MM.1S (cell line): ENCODE measurements at regions not wholly inside any gene's neighbourhood (a gene's known extent, or its start where the extent isn't known, plus 50 kb on each side); places are given as distances from the start of the nearest gene placed in this dataset.

Source experiments
- EZH2 ChIP-seq: fragments of 300-600 bp; sonication (generic); optimal IDR thresholded peaks from 2 replicates; pipeline ENCODE3; 2017; ENCODE audit warnings: low read depth, mild to moderate bottlenecking, antibody characterized with exemption, low read length, mixed read lengths
- EZH2phosphoT487 ChIP-seq: fragments of 300-600 bp; sonication (generic); IDR thresholded peaks from 2 replicates; pipeline ENCODE4 v1.6.1; 2018; ENCODE audit warnings: antibody characterized with exemption, low read length
- TF ChIP-seq, protein P1 (sequence below): fragments of 300-600 bp; sonication (generic); IDR thresholded peaks from 2 replicates; pipeline ENCODE4 v1.5.1; 2016; ENCODE audit warnings: antibody characterized with exemption, low read length, mixed read lengths

DNA sequence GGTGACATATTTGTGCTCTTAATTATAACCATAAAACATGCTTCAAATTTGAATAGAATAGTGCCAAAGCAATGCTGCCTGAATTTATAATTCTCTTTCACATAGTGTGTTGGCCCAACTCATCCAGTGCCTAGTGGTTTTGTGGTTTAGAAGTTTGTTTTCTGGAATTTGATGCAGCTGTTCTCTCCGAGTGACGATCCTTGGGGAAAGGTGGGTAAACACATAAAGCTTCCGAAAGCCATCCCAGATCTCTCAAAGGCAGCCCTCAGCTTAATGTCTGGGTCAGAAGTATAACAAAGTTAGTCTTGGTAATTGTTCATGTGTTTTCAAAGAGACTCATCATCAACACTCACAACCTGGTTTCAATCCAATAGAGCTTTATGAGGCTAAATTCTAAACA lies 235.6 kb upstream of the CDH2 start:
- TF ChIP-seq, protein P1, sequence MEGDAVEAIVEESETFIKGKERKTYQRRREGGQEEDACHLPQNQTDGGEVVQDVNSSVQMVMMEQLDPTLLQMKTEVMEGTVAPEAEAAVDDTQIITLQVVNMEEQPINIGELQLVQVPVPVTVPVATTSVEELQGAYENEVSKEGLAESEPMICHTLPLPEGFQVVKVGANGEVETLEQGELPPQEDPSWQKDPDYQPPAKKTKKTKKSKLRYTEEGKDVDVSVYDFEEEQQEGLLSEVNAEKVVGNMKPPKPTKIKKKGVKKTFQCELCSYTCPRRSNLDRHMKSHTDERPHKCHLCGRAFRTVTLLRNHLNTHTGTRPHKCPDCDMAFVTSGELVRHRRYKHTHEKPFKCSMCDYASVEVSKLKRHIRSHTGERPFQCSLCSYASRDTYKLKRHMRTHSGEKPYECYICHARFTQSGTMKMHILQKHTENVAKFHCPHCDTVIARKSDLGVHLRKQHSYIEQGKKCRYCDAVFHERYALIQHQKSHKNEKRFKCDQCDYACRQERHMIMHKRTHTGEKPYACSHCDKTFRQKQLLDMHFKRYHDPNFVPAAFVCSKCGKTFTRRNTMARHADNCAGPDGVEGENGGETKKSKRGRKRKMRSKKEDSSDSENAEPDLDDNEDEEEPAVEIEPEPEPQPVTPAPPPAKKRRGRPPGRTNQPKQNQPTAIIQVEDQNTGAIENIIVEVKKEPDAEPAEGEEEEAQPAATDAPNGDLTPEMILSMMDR = no peak
- no peak for TF ChIP-seq EZH2
- no peak for TF ChIP-seq EZH2phosphoT487
